AML-193 (cell line): ENCODE measurements at regions not wholly inside any gene's neighbourhood (a gene's known extent, or its start where the extent isn't known, plus 50 kb on each side); places are given as distances from the start of the nearest gene placed in this dataset.

Experiments used
- DNase-seq, 2 experiments: peaks; one replicate each; lab custom pipeline; 2025; lab: John Stamatoyannopoulos, UW

- no peak for DNase-seq
Measured at GRCh38 chr7:118022546-118022945, 149.3 kb upstream of the CTTNBP2 start.

DNA sequence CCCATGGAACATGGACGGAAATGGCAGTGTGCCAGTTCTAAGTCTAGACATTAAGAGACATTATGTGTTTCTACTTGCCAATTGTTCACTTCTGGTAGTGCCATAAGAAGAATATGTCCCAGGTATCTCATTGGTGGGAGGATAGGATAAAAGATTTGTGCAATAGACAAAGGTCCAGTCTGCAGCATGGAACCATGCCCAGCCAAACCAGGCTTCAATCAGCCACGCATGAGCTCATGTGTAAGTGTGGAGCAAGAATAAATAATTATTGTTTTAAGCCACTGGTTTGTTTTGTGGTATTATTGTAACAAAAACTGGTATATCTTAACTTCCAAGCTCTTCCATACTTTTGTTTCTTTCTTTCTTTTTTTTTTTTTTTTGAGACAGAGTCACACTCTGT is 153.6 kb upstream of the CTTNBP2 start:
- no peak for DNase-seq

DNA sequence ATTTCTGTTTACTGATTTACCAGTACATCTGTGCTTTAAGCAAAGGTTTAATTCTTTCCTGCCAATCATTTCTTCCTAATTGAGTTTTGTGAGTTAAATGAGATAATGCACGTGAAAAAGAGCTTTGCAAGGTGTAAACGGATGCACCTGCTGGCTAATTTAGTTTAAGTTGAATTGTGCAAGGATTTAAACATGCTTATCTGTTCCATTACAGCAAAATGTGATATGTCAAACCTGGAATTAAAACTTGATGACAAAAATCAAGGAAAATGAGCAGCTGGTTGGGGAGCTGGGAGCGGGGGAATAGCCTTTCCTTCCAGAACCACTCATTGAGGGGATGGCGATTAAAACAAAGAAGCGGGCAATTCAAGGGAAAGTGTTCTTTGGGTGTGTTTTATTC is 155.0 kb upstream of the CTTNBP2 start:
- no peak for DNase-seq

- DNase-seq, result no peak
Measured at GRCh38 chr7:118029826-118030422, 154.0 kb upstream of the LSM8 start.

DNA sequence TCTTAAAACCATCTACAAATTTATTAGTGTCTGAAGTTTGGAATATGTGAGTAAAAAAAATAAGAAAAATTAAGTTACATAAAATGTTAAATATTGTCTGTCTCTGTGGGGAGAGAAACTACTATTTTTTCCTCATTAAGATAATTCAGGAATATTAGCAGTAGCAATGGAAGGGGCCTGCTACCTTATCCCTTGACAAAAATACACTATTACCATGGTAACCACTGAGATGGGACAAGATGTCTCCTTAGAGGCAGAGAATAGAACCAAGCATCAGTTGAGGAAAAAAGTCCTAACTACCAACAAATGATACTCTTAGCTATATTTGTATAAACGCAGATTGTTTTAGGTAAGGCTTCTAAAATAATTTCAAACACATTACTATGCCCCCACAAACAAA is 150.7 kb upstream of the LSM8 start:
- no peak for DNase-seq

DNA sequence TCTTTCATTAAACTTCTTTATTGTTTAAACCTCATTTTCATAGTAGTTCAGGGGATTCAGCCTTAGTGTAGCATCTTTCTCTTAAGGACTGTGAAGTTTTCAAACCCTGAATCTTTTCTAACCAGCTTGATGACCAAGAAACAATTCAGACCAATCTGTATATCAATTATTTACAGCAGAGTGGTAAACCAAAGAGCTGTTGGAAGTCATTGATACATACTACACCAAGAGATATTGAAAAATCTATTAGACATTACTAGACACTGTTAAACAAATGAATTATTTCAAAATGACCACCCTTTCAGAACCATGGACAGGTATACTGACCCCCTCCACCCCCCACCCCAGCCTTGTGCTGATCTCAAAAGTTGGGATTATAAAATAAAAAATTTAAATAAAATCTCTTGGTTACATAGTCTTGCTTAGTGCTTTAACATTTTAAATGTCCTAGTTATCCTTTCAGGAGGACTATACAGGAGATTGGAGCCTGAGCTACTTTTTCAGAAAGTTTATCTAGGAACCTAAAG is 143.9 kb upstream of the LSM8 start:
- no peak for DNase-seq

GRCh38 chr7:118040562-118040961 is 143.4 kb upstream of the LSM8 start:
- DNase-seq, result no peak

- no peak for DNase-seq
Measured at GRCh38 chr7:118041251-118041878, 142.6 kb upstream of the LSM8 start.

DNA sequence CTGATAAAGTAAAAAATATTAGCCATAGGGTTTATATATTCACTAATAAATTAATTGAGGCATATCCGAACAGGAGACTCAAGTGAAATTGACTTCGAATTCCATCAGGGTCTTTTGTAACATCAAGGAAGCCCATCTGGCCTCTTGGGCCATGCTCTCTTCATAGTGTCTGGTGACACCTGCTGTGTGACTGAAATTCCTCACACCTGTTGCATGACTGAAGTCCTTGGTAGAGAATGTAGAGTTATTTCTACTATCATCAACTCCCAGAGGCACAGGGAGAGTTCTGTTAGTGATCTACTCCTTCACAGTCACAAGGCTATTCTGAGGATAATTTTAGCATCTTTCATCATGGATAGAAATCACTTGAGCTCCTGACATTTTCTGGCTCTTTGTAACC is 138.3 kb upstream of the LSM8 start:
- no peak for DNase-seq

DNA sequence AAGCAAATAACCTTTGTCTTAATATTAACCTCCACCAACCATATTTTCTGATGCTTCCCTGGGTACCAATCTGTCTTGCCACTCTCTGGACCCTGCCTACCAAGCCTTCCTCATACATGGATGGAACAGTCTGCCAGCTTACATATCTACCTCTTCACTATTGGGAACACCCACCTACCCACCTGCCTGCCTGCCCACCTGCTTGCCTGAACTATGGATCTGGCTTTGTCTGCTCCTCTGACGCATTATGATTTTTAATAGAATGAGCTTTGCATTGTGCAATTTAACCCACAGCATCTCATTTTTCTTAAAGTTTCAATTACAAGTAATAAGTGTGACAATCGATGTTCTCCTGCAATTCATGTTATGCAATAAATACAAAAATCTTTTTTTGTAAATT is 137.9 kb upstream of the LSM8 start:
- DNase-seq, result no peak

GRCh38 chr7:118046801-118047200 is 137.2 kb upstream of the LSM8 start:
- DNase-seq, result no peak

GRCh38 chr7:118052336-118052735 is 131.6 kb upstream of the LSM8 start:
- DNase-seq, result no peak

DNA sequence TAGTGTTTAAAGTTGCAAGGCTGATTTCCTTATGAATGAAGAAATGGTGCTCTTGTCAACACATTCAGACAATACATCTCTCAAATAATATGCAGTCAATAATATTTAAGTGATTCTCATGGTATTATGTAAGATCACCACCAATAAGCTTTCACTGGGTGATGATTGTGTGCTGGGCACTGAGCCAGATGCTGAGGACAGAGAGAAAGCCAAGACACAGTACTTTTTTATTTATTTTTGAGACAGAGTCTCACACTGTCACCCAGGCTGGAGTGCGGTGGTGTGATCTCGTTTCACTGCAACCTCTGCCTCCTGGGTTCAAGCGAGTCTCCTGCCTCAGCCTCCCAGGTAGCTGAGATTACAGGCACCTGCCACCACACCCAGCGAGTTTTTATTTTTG is 130.6 kb upstream of the LSM8 start:
- no peak for DNase-seq

GRCh38 chr7:118054529-118054928 is 129.4 kb upstream of the LSM8 start:
- no peak for DNase-seq

GRCh38 chr7:118055647-118056046 is 128.3 kb upstream of the LSM8 start:
- no peak for DNase-seq

DNA sequence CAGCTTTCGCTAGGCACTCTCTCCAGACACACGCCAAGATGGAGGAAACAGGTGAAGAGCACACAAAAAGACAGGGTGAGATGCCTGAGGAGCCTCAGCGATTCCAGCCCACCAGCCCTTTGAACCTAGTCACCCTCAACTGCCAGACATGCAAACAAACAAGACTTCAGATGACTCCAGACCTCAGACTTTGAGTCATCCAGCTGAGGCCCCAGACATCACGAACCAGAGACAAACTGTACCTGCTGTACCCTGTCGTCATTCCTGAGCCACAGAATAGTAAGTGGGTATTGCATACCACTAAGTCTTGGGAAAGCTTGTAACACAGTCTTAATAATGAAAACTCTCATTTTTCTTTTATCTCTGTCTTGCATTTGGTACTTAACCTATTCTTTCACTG is 126.6 kb upstream of the LSM8 start:
- no peak for DNase-seq

DNA sequence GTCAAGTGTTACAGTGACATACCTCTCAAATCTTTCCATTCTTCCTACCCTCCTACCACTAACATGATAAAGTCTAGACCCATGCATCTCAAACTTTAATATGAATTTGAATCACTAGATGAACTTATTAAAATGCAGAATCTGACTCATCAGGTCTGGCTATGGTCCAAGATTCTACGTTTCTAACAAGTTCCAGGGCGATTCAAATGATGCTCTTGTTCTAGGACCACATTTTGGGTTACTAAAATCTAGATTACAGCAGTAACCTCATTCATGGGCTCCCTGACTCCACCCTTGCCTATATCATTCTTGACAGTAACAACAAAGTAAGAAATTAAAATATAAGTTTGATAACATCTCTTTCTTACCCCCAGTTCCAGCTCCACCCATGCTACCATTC is 124.8 kb upstream of the LSM8 start:
- no peak for DNase-seq

- no peak for DNase-seq
Measured at GRCh38 chr7:118060692-118061091, 123.3 kb upstream of the LSM8 start.

- no peak for DNase-seq
Measured at GRCh38 chr7:118061386-118061785, 122.6 kb upstream of the LSM8 start.

DNA sequence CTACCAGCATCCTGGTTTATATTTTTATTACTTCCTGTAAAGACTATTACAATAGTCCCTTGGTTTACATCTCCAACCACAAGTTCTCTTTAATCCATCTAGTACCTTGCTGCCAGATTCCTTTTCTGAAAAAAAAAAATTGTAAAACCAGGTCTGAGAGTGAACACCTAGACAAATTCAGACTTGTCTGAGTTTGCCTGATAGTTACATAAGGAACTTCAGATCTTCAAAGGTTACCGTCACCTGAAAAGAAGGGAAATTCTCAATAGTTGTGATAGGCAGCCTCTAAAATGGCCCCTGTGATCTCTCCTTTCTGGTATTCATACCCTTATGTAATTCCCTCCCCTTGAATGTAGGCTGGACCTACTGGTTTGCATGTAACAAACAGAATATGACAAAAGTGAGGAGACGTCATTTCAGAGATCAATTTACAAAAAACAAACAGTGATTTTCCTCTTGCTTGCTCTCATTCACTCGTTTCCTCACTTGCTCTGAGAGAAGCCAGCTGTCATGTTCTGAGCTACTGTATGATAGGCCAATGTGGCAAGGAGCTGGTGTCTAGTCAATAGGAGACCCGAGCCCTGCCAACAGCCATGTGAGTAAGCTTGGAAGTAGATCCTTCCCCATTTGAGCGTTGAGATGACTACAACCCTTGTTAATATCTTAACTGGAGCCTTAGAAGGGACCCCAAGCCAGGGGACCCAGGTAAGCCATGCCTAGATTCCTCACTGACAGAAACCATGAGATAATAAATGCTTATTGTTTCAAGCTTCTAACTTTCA is 110.9 kb upstream of the LSM8 start:
- DNase-seq, result no peak

DNA sequence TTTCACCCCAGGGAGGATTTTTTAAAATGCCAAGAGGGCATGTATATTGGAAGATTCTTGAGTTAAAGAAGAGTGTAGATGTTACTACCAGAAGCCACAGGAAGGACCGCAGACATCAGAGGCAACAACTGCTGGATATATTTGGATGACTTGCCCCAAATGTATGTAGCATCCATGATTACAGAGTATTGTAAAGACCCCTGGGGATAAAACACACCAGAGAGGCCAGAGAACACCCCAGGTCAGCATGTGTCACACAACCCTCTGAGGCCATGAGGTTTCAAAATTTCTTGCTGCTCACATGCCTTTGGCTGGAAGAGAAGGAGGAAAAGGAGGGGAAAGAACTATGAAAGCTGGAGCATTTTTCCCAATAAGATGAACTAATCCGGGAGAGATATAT is 108.0 kb upstream of the LSM8 start:
- DNase-seq, result no peak

DNA sequence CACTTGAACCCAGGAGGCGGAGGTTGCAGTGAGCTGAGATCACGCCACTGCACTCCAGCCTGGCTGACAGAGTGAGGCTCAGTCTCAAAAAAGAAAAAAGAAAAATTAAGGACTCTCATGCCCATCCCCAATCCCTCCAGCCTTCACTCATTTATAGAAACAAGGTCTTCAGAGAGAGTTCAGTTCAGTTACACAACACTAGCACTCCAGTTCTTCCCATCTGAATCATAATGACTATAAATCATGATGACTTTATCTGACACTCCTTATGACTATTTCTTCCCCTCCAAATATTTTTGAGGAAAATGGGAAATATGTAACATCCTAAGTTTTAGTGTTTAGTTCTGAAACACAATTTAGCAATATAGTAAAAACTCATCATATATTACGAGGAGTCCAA is 107.4 kb upstream of the LSM8 start:
- no peak for DNase-seq

- DNase-seq, result no peak
Measured at GRCh38 chr7:118078015-118078414, 105.9 kb upstream of the LSM8 start.
